22Rv1 (cell line): ENCODE measurements at regions not wholly inside any gene's neighbourhood (a gene's known extent, or its start where the extent isn't known, plus 50 kb on each side); places are given as distances from the start of the nearest gene placed in this dataset.
"Not testable (repeated sequence)": the region's sequence is repeated elsewhere in the genome, so short reads cannot be mapped to it uniquely, and the experiment has no call there.

Source experiments
- H3K27ac ChIP-seq: fragments of 450-650 bp; 2 replicates; pipeline ENCODE4 v1.5.1; 2017
- CTCF ChIP-seq: fragments of 450-650 bp; IDR thresholded peaks from 2 replicates; pipeline ENCODE4 v1.5.1; 2017; ENCODE audit warnings: mild to moderate bottlenecking
- ZFX ChIP-seq: fragments of 450-650 bp; IDR thresholded peaks from 2 replicates; pipeline ENCODE4 v1.6.1; 2017; ENCODE audit warnings: antibody characterized with exemption, borderline replicate concordance

GRCh38 chr7:153696242-153696641 lies 356.0 kb upstream of the DPP6 start:
- no peak overlapping the region for H3K27ac ChIP-seq
- TF ChIP-seq ZFX (no peak), CTCF (no peak)

DNA sequence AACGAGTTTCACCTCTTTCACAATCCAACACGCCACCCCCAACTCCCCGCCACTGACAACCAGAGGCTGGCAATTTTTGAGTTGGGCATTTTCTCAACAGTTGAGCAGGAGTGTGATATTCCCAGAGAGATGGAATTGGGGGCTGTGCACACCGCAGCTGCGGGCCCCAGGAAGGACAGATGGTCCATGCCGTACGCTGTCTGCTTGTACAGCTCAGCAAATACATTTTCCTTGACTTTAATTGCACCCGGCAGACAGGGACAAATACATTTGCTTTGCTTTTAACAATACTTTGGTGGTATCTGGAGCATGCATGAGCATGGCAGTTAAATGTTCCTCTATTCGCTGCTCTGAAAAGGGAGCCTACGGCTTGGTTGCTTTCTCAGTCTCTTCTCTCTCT lies 354.2 kb upstream of the DPP6 start:
- no peak overlapping the region for H3K27ac ChIP-seq
- TF ChIP-seq CTCF (no peak), ZFX (no peak)

GRCh38 chr7:153701678-153702077 lies 350.5 kb upstream of the DPP6 start:
- no peak overlapping the region for H3K27ac ChIP-seq
- TF ChIP-seq ZFX = no peak
- no peak for TF ChIP-seq CTCF

DNA sequence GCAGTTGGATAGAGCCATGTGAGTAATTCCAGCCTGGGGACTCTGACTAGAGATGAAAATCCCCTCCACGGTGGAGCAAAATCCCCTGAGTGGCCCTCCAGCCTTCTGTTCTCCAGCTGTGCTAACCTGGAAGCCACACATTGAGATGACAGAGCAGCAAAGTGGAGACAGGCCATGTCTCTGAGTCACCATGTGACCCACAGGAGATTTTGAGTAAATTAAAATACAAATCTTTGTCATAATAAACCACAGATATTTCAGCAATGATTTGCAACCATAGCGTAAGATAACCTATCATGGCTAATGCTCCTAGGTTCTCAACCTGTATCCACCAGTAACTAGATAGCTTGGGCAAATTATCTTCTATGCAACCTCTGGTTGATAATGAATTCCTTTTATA lies 328.3 kb upstream of the DPP6 start:
- not testable (repeated sequence) for H3K27ac ChIP-seq

GRCh38 chr7:153731504-153731903 lies 320.7 kb upstream of the DPP6 start:
- not testable (repeated sequence) for H3K27ac ChIP-seq

DNA sequence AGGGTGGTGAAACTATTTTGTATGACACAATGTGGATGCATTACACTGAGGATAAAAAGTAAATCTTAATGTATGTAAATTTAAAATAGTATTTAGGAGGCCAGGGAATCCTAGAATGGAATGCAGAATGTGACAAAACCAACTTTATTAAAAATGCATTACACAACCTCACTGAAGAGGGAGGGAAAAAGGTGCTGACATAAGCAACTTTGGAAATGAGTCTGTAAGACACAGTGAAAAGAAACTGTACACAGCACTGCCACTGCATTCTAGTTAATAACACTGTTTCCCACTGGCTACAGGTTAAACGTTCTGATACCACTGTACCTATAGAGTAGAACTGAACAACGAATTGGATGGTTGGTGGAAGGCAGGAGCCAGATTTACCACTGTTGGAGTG lies 308.8 kb upstream of the DPP6 start:
- not testable (repeated sequence) for H3K27ac ChIP-seq

GRCh38 chr7:153747969-153748368 lies 304.2 kb upstream of the DPP6 start:
- not testable (repeated sequence) for H3K27ac ChIP-seq

DNA sequence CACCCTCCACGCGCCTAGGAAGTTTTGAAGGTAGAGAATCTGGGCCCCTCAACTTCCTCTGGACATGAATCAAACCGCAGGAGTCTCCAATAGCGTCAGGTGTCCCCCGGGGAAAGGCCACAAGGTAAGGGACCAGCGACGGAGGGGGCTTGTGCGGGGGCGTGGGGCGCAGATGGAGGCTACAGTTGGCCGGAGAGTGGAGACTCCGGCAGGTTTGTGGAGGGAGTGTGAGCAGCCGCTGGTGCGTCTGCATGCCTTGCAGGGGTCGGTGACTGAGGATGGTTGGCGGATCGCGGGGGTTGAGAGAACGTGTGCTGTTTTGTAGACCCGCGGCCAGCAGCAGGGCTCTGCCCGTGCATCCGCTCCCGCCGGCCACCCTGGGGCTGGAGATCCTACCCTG lies 303.3 kb upstream of the DPP6 start:
- H3K27ac ChIP-seq = not testable (repeated sequence)

GRCh38 chr7:153765869-153766268 lies 286.3 kb upstream of the DPP6 start:
- not testable (repeated sequence) for H3K27ac ChIP-seq

DNA sequence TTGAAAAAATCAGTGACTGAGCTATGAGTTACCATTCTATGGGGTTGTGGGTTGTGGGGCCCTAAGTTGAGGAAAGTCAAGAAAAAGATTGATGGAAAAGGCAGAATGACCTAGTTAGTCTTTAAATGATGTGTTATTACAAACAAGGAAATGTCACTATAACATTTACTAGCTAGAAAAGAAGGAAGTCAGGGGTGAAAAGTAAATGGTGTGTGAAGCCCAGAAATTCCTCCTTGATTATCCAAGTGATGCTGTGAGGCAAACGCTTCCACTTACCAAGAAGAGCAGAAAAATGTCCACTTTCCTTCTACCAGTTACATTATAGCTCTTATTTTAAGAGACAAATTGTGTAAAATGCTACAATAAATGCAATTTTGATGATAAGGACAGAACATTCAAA lies 285.3 kb upstream of the DPP6 start:
- not testable (repeated sequence) for H3K27ac ChIP-seq

GRCh38 chr7:153772966-153773365 lies 279.2 kb upstream of the DPP6 start:
- no peak overlapping the region for H3K27ac ChIP-seq
- TF ChIP-seq CTCF (no peak), ZFX (no peak)

GRCh38 chr7:153776940-153777339 lies 275.3 kb upstream of the DPP6 start:
- H3K27ac ChIP-seq = not testable (repeated sequence)

- H3K27ac ChIP-seq = not testable (repeated sequence)
These were observed 254.8 kb upstream of the DPP6 start for GRCh38 chr7:153797363-153797762.
